ENCODE measurements at regions not wholly inside any gene's neighbourhood (a gene's known extent, or its start where the extent isn't known, plus 50 kb on each side); places are given as distances from the start of the nearest gene placed in this dataset.

DNA sequence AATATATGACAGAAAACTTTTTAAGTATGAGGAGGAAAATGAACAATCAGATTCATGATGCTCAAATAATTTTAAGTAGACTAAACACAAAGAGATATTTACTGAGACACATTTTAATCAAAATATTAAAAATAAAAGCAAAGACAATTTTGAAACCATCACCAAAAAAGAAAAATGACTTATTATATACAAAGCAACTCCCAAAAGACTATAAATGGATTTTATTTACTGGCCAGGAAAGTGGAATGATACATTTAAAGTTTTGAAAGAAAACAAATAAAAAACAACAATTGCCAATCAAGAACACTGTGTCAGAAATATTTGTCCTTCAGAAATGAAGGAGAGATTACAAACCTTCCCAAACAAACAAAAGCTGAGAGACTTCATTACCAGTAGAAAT lies 968.5 kb upstream of the CELF4 start:
- TF ChIP-seq, protein P1, sequence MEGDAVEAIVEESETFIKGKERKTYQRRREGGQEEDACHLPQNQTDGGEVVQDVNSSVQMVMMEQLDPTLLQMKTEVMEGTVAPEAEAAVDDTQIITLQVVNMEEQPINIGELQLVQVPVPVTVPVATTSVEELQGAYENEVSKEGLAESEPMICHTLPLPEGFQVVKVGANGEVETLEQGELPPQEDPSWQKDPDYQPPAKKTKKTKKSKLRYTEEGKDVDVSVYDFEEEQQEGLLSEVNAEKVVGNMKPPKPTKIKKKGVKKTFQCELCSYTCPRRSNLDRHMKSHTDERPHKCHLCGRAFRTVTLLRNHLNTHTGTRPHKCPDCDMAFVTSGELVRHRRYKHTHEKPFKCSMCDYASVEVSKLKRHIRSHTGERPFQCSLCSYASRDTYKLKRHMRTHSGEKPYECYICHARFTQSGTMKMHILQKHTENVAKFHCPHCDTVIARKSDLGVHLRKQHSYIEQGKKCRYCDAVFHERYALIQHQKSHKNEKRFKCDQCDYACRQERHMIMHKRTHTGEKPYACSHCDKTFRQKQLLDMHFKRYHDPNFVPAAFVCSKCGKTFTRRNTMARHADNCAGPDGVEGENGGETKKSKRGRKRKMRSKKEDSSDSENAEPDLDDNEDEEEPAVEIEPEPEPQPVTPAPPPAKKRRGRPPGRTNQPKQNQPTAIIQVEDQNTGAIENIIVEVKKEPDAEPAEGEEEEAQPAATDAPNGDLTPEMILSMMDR (conservative IDR thresholded peaks at IDR 0.05; ENCODE audit: low read depth, low read length) = no peak
- TF ChIP-seq EZH2phosphoT487 (IDR thresholded peaks at IDR 0.05; ENCODE audit: borderline replicate concordance, low read length) = no peak
